GM18511 (cell line): ENCODE measurements at regions not wholly inside any gene's neighbourhood (a gene's known extent, or its start where the extent isn't known, plus 50 kb on each side); places are given as distances from the start of the nearest gene placed in this dataset.

ENCODE experiments used
- ATAC-seq: cut with Tn5 transposase; IDR thresholded peaks from one replicate; pipeline ENCODE4 v1.9.1; 2021; ENCODE audit warnings: mild to moderate bottlenecking, moderate library complexity; ENCODE audit not compliant: unreplicated experiment

DNA sequence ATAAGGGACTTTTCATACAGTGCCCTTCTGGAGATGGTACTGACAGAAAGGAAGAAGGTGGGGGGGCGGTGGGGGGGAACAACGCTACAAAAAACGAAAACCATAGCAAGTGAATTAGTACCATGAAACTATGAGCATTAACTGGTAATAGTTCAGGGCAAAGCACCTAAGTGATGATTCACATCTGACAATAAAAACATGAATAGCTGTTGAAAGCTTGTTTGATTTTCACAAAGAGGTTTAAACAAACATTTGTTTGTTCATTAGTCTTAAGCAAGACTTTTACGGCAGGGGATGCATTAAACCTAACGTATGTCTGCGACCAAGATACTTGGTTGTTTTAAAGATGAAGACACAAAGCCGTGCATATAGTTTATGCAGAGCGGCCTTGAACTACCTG, 177.5 kb downstream of the LMO4 start:
- no peak for ATAC-seq

GRCh38 chr1:87508247-87508787, 179.6 kb downstream of the LMO4 start:
- ATAC-seq: no peak

- ATAC-seq: no peak
Observed at GRCh38 chr1:87510540-87510939, 181.9 kb downstream of the LMO4 start.

DNA sequence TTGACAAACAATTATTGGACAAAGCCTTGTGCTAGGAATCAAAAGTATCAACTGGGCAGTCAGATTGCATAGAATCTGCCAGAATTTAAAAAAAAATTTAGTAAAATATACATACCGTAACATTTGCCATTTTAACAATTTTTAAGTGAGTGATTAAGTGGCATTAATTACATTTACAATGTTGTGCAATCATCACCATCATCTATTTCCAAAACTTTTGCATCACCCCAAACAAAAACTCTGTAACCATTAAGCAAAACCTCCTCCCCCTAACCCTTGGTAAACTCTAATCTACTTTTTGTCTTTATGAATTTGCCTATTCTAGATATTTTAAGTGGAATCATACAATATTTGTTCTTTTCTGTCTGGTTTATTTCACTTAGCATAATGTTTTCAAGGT, 182.8 kb downstream of the LMO4 start:
- no peak for ATAC-seq

GRCh38 chr1:87512431-87512830, 183.8 kb downstream of the LMO4 start:
- ATAC-seq: no peak

- no peak for ATAC-seq
Observed at GRCh38 chr1:87513255-87513654, 184.6 kb downstream of the LMO4 start.

DNA sequence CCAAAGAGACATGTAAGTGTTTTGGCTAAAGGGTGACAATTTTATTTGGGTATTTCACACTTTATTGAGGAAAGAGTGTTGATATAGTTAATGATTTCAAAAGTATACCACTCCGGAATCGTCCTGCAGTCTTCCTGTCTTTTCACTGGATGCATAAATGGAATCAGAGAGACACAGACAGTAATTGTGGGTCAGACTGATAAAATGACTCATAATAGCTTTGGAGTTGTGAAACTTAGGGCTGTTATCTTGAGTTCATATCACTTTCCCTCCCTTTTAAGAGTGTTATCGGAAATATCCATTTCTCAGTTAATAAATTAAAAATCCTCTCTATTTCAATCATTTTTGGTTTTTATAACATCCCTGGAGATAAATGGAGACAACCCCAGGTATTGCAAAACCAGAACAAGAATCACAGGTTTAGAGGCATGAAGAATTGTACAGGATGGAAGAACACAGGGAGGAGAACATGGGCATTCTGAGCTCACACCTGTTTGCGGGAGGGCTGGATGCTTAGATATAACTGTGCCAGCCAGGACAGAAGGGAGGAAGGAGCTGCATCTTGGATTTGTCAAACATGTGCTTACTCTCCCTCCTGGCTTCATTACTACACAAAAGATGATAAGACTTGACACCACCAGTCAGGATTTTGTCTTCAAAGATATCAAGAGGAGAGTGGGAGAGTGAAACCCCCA, 185.4 kb downstream of the LMO4 start:
- no peak for ATAC-seq

- no peak for ATAC-seq
Observed at GRCh38 chr1:87515781-87516180, 187.1 kb downstream of the LMO4 start.

DNA sequence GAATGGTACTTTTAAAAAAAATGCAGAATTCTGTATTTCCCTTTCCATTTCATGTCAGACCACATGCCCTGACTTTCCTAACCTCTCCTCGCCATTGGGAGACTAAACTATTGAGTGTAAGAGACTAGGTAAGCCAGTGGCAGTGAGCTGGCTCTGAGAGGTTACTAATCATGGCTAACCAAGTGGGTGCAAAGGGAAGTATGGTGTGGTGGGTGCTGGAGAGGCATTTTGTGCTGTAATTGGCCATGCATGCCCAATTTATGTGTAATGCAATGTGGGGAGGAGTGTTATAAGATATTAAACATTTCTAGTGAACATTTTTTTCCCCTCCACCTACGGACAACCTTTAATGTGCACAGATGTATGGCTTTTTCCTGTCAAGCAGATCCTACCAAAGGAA, 190.1 kb downstream of the LMO4 start:
- no peak for ATAC-seq

DNA sequence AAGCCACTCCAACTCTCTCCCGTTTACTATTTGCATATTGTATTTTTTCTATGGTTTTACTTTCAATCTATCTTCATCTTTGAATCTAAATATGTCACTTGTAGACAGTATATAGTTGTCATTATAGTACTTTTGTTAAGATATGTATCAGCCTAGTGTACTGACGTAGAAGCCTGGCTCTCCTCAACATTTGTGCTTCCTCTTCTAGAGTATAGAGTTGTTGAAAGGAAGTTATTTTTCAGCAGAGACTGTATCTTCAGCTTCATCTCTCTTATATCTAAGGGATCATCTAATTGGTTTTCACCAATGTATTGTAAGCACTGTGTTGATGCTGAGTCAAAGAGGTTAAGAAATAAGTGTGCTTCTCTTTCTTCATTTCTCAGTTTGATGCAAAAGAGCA, 192.8 kb downstream of the LMO4 start:
- ATAC-seq: no peak

DNA sequence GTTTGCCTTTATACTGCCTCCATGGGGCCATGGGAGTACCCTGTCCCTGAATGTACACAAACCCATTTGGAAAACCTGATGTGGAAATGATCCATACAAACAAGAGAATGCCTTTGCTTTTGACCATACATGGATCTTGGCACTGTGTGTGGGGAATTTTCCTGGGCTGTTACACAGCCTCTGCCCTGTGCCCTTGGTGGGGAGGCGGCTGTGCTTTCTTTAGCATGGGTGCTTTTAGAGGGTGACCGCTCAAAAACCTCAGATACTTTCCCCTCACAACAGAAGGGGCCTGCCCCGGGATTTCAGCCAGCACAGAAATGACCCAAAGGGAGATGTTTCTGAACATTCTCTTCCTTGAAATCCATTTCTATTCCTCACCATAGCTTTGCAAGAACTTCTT, 194.8 kb downstream of the LMO4 start:
- no peak for ATAC-seq

DNA sequence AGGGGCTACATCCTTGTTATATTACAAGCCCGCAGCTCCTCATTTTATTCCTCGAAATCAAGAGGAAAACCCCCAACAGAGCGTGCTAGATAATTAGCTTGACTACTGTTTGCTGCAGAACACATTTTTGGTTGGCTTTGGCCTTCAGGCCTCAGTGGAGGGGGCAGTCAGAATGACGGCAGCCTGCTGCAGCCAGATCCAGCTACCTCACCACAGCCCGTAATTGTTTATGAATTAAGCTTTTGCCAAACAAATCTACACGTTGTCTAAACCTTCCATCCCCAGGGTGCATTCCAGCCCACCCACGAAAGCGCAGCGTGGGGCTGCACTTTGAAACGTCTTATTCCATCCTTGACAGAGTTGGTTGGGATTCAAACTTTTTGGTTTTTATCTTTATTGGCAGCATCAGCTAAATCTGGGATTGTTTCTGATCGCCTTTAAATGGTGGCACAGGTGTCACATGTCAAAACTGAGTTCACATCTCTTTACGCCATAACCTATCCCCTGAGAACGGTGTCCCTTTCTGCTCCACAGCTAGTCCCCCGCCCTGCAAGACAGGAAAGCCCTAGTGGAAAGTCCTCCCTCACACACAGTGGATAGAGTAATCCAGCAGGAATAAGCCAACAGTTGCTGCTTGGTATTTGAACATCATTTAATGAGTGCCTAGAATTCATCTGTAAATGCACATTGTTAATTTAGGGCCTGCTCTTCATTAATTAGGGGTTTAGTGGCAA, 195.5 kb downstream of the LMO4 start:
- no peak for ATAC-seq

DNA sequence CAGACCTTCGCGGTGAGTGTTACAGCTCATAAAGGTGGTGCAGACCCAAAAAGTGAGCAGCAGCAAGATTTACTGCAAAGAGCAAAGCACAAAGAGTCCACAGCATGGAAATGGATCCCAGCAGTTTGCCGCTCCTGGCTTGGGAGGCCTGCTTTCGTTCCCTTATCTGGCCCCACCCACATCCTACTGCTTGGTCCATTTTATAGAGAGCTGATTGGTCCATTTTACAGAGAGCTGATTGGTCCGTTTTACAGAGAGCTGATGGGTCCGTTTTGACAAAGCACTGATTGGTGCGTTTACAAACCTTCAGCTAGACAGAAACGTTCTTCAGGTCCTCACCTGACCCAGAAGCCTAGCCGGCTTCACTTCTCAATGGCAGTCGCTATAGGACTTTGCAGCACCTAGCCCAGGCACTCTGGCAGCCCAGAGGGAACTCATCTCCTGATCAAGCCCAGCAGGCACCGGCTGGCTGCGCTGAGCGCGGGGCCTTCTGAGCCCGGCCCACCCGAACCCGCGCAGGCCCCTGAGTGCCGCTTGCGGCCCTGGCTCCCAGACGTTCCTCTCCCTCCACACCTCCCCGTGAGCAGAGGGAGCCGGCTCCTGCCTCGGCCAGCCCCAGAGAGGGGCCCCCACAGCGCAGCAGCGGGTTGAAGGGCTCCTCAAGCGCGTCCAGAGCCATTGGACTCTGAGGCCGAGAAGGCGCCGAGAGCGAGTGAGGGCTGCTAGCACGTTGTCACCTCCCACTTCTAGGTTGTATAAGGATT, 200.3 kb downstream of the LMO4 start:
- no peak for ATAC-seq

GRCh38 chr1:87530042-87530807, 201.5 kb downstream of the LMO4 start:
- no peak for ATAC-seq

- ATAC-seq: no peak
Observed at GRCh38 chr1:87535551-87535950, 206.9 kb downstream of the LMO4 start.

GRCh38 chr1:87539147-87539546, 210.5 kb downstream of the LMO4 start:
- ATAC-seq: no peak

- no peak for ATAC-seq
Observed at GRCh38 chr1:87542697-87543096, 214.0 kb downstream of the LMO4 start.

- no peak for ATAC-seq
Observed at GRCh38 chr1:87549738-87550137, 221.1 kb downstream of the LMO4 start.

DNA sequence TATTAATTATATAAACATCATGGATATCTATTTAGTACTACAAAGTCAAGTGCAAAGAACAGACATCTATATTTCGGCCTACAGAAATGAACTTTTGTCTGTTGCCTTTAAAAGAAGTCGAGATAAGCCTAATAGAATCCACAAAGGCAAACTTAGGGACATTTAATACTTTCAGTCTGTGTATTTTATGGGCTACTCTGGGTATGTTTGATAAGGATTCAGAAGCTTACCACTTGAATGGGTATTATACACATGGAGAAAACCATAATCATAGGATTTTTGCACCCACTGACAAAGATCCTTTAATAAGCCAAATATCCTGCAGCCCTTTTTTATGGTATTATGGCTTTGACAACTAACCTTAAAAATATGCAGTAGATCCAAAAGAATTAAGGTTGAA, 224.8 kb downstream of the LMO4 start:
- ATAC-seq: no peak

- no peak for ATAC-seq
Observed at GRCh38 chr1:87555366-87555765, 226.7 kb downstream of the LMO4 start.

- no peak for ATAC-seq
Observed at GRCh38 chr1:87556326-87556725, 227.6 kb downstream of the LMO4 start.
